ENCODE measurements at regions not wholly inside any gene's neighbourhood (a gene's known extent, or its start where the extent isn't known, plus 50 kb on each side); places are given as distances from the start of the nearest gene placed in this dataset.

GRCh38 chr1:104231676-104232075 lies 482.0 kb downstream of the AMY1C start:
- peaks cover 0 to 2% of the 10 kb centered on the region in 2 experiments for H3K4me1 ChIP-seq (ENCODE audit: control insufficient read depth in 1 of 2, insufficient read depth in 2 of 2, low read length in 2 of 2)
- no peak overlapping the region for H4K8ac ChIP-seq (ENCODE audit: low read depth, low read length)
- no peak overlapping the region for H2BK120ac ChIP-seq (ENCODE audit: insufficient read depth, low read length, poor library complexity)
- H4K91ac ChIP-seq (ENCODE audit: low read depth, low read length), result no peak overlapping the region
- no peak overlapping the region for H2AK5ac ChIP-seq (ENCODE audit: low read length)
- H3K79me2 ChIP-seq (ENCODE audit: control insufficient read depth, insufficient read depth, low read length, poor library complexity), result no peaks in the 10 kb centered on the region
- H3K4me3 ChIP-seq (ENCODE audit: low read depth, low read length), result no peak overlapping the region
- no peak overlapping the region for H2BK5ac ChIP-seq (ENCODE audit: low read depth, low read length, poor library complexity)
- H3K18ac ChIP-seq (ENCODE audit: low read length), result no peak overlapping the region
- no peak overlapping the region for H3K23ac ChIP-seq (ENCODE audit: low read length)
- no peak overlapping the region for H3K27ac ChIP-seq (ENCODE audit: low read depth, low read length)
- no peaks in the 10 kb centered on the region for H3K27me3 ChIP-seq (ENCODE audit: insufficient read depth, low read length)
- no peak overlapping the region for H3K9ac ChIP-seq (ENCODE audit: low read length)
- H2AFZ ChIP-seq (ENCODE audit: insufficient read depth, low read length, poor library complexity), result no peak overlapping the region
- H3K4me2 ChIP-seq (ENCODE audit: low read length), result no peak overlapping the region
- WGBS (ENCODE audit: extremely low coverage, insufficient coverage, insufficient read length), result no CpG with 5 or more reads among the region's 4 CpGs
- H3K79me1 ChIP-seq (ENCODE audit: low read length), result no peaks in the 10 kb centered on the region
- H3K14ac ChIP-seq (ENCODE audit: low read length), result no peak overlapping the region
- no peaks in the 10 kb centered on the region for H3K9me3 ChIP-seq (ENCODE audit: insufficient read depth, low read depth, low read length)
- no peaks in the 10 kb centered on the region for H3K36me3 ChIP-seq (ENCODE audit: control insufficient read depth in 1 of 2, insufficient read depth in 2 of 2, low read length in 2 of 2)
- H2BK12ac ChIP-seq (ENCODE audit: low read length), result no peak overlapping the region
- no peak overlapping the region for H4K12ac ChIP-seq (ENCODE audit: low read depth, low read length)
- DNase-seq, result no peak
- no peak overlapping the region for H3K4ac ChIP-seq (ENCODE audit: low read depth, low read length)

GRCh38 chr1:104235141-104235540 lies 485.4 kb downstream of the AMY1C start:
- no peak overlapping the region for H2AFZ ChIP-seq (ENCODE audit: insufficient read depth, low read length, poor library complexity)
- no peak overlapping the region for H4K8ac ChIP-seq (ENCODE audit: low read depth, low read length)
- no peak overlapping the region for H3K23ac ChIP-seq (ENCODE audit: low read length)
- H2BK5ac ChIP-seq (ENCODE audit: low read depth, low read length, poor library complexity), result no peak overlapping the region
- no peak overlapping the region for H3K4me3 ChIP-seq (ENCODE audit: low read depth, low read length)
- H3K9ac ChIP-seq (ENCODE audit: low read length), result no peak overlapping the region
- no peak overlapping the region for H2BK12ac ChIP-seq (ENCODE audit: low read length)
- peaks cover 3% of the 10 kb centered on the region for H3K79me1 ChIP-seq (ENCODE audit: low read length)
- no peak overlapping the region for H3K4ac ChIP-seq (ENCODE audit: low read depth, low read length)
- H2BK120ac ChIP-seq (ENCODE audit: insufficient read depth, low read length, poor library complexity), result no peak overlapping the region
- no peaks in the 10 kb centered on the region for H3K79me2 ChIP-seq (ENCODE audit: control insufficient read depth, insufficient read depth, low read length, poor library complexity)
- H3K27me3 ChIP-seq (ENCODE audit: insufficient read depth, low read length), result no peaks in the 10 kb centered on the region
- H4K12ac ChIP-seq (ENCODE audit: low read depth, low read length), result no peak overlapping the region
- H3K4me2 ChIP-seq (ENCODE audit: low read length), result no peak overlapping the region
- H3K18ac ChIP-seq (ENCODE audit: low read length), result no peak overlapping the region
- no peaks in the 10 kb centered on the region for H3K36me3 ChIP-seq (ENCODE audit: control insufficient read depth in 1 of 2, insufficient read depth in 2 of 2, low read length in 2 of 2)
- H3K9me3 ChIP-seq (ENCODE audit: insufficient read depth, low read depth, low read length), result no peaks in the 10 kb centered on the region
- no peak overlapping the region for H3K14ac ChIP-seq (ENCODE audit: low read length)
- DNase-seq, result peak in 1 of 2 donors; percentile 11
- no peak overlapping the region for H3K27ac ChIP-seq (ENCODE audit: low read depth, low read length)
- H3K4me1 ChIP-seq (ENCODE audit: control insufficient read depth in 1 of 2, insufficient read depth in 2 of 2, low read length in 2 of 2), result peaks cover 0 to 2% of the 10 kb centered on the region in 2 experiments
- H4K91ac ChIP-seq (ENCODE audit: low read depth, low read length), result no peak overlapping the region
- no CpG with 5 or more reads among the region's 3 CpGs for WGBS (ENCODE audit: extremely low coverage, insufficient coverage, insufficient read length)
- H2AK5ac ChIP-seq (ENCODE audit: low read length), result no peak overlapping the region

- Histone ChIP-seq H4K91ac (ENCODE audit: low read depth, low read length) (no peak overlapping the region), H3K9me3 (ENCODE audit: insufficient read depth, low read depth, low read length) (no peaks in the 10 kb centered on the region), H2BK5ac (ENCODE audit: low read depth, low read length, poor library complexity) (no peak overlapping the region), H2AFZ (ENCODE audit: insufficient read depth, low read length, poor library complexity) (no peak overlapping the region), H4K8ac (ENCODE audit: low read depth, low read length) (no peak overlapping the region), H3K27me3 (ENCODE audit: insufficient read depth, low read length) (no peaks in the 10 kb centered on the region), H3K14ac (ENCODE audit: low read length) (no peak overlapping the region), H3K23ac (ENCODE audit: low read length) (no peak overlapping the region), H3K27ac (ENCODE audit: low read depth, low read length) (no peak overlapping the region), H3K4me3 (ENCODE audit: low read depth, low read length) (no peak overlapping the region), H2AK5ac (ENCODE audit: low read length) (no peak overlapping the region), H2BK120ac (ENCODE audit: insufficient read depth, low read length, poor library complexity) (no peak overlapping the region), H2BK12ac (ENCODE audit: low read length) (no peak overlapping the region), H3K18ac (ENCODE audit: low read length) (no peak overlapping the region), H3K79me1 (ENCODE audit: low read length) (peaks cover 3% of the 10 kb centered on the region), H3K79me2 (ENCODE audit: control insufficient read depth, insufficient read depth, low read length, poor library complexity) (no peaks in the 10 kb centered on the region), H4K12ac (ENCODE audit: low read depth, low read length) (no peak overlapping the region), H3K9ac (ENCODE audit: low read length) (no peak overlapping the region), H3K4ac (ENCODE audit: low read depth, low read length) (no peak overlapping the region), H3K4me1 (ENCODE audit: control insufficient read depth in 1 of 2, insufficient read depth in 2 of 2, low read length in 2 of 2) (peaks cover 0 to 2% of the 10 kb centered on the region in 2 experiments), H3K4me2 (ENCODE audit: low read length) (no peak overlapping the region), H3K36me3 (ENCODE audit: control insufficient read depth in 1 of 2, insufficient read depth in 2 of 2, low read length in 2 of 2) (no peaks in the 10 kb centered on the region)
- DNase-seq, result no peak
- WGBS (ENCODE audit: extremely low coverage, insufficient coverage, insufficient read length), result no CpG with 5 or more reads among the region's 2 CpGs
Measured at GRCh38 chr1:104238991-104239390, 489.3 kb downstream of the AMY1C start.

- H3K79me2 ChIP-seq (ENCODE audit: control insufficient read depth, insufficient read depth, low read length, poor library complexity), result no peaks in the 10 kb centered on the region
- H3K4me1 ChIP-seq (ENCODE audit: control insufficient read depth in 1 of 2, insufficient read depth in 2 of 2, low read length in 2 of 2), result no peaks in the 10 kb centered on the region
- no peak overlapping the region for H4K91ac ChIP-seq (ENCODE audit: low read depth, low read length)
- H4K12ac ChIP-seq (ENCODE audit: low read depth, low read length), result no peak overlapping the region
- H2BK120ac ChIP-seq (ENCODE audit: insufficient read depth, low read length, poor library complexity), result no peak overlapping the region
- no peak overlapping the region for H2BK5ac ChIP-seq (ENCODE audit: low read depth, low read length, poor library complexity)
- H3K23ac ChIP-seq (ENCODE audit: low read length), result no peak overlapping the region
- no peak overlapping the region for H3K14ac ChIP-seq (ENCODE audit: low read length)
- H3K9ac ChIP-seq (ENCODE audit: low read length), result no peak overlapping the region
- H3K4me2 ChIP-seq (ENCODE audit: low read length), result no peak overlapping the region
- H2AK5ac ChIP-seq (ENCODE audit: low read length), result no peak overlapping the region
- H3K4me3 ChIP-seq (ENCODE audit: low read depth, low read length), result no peak overlapping the region
- H3K36me3 ChIP-seq (ENCODE audit: control insufficient read depth in 1 of 2, insufficient read depth in 2 of 2, low read length in 2 of 2), result no peaks in the 10 kb centered on the region
- H4K8ac ChIP-seq (ENCODE audit: low read depth, low read length), result no peak overlapping the region
- H2BK12ac ChIP-seq (ENCODE audit: low read length), result no peak overlapping the region
- WGBS (ENCODE audit: extremely low coverage, insufficient coverage, insufficient read length), result no CpG with 5 or more reads among the region's 4 CpGs
- H2AFZ ChIP-seq (ENCODE audit: insufficient read depth, low read length, poor library complexity), result no peak overlapping the region
- no peaks in the 10 kb centered on the region for H3K79me1 ChIP-seq (ENCODE audit: low read length)
- H3K18ac ChIP-seq (ENCODE audit: low read length), result no peak overlapping the region
- no peak overlapping the region for H3K4ac ChIP-seq (ENCODE audit: low read depth, low read length)
- no peak overlapping the region for H3K27ac ChIP-seq (ENCODE audit: low read depth, low read length)
- no peaks in the 10 kb centered on the region for H3K27me3 ChIP-seq (ENCODE audit: insufficient read depth, low read length)
- DNase-seq, result no peak
- H3K9me3 ChIP-seq (ENCODE audit: insufficient read depth, low read depth, low read length), result no peaks in the 10 kb centered on the region
Measured at GRCh38 chr1:104248385-104248784, 498.7 kb downstream of the AMY1C start.

Data from trophoblast cell (in vitro differentiated cells and primary cell).